ENCODE measurements at regions not wholly inside any gene's neighbourhood (a gene's known extent, or its start where the extent isn't known, plus 50 kb on each side); places are given as distances from the start of the nearest gene placed in this dataset.

- Histone ChIP-seq H3K27ac (no peak overlapping the region), H3K27me3 (no peaks in the 10 kb centered on the region), H3K4me3 (no peak overlapping the region), H3K9me3 (no peaks in the 10 kb centered on the region), H3K4me1 (peaks cover 0 to 14% (median 5%) of the 10 kb centered on the region in 4 donors), H3K36me3 (no peaks in the 10 kb centered on the region)
- TF ChIP-seq POLR2AphosphoS5 (IDR thresholded peaks at IDR 0.05) (no peak), CTCF (IDR thresholded peaks at IDR 0.05) (no peak), EP300 (IDR thresholded peaks at IDR 0.05; ENCODE audit: low read depth) (no peak), POLR2A (IDR thresholded peaks at IDR 0.05) (no peak)
- in situ Hi-C loops (cut with MboI; ENCODE audit: low pct_ligation_motif_present in 1 of 4, low pct_unique_long_range_greater_than_20kb in 1 of 4, low sequenced_read_pairs in 3 of 4) (loop anchor here in 3 of 4 donors (10.0 kb wide), 2 partner anchors 146 to 156 kb away; no protein-coding TSS in a partner anchor), intact Hi-C loops (cut with DNase I; ENCODE audit: low total_unique reads) (loop anchor here (5.0 kb wide), 1 partner anchor 148 kb away; no protein-coding TSS in a partner anchor)
- whole genome bisulfite sequencing, 2 donors (ENCODE audit: low coverage in 1 of 2): 67 to 100% methylated on average over 3 to 6 of the region's 6 CpGs
- no peak for DNase-seq
These were observed 72.3 kb upstream of the BOC start for GRCh38 chr3:113138839-113139743.

- TF ChIP-seq EP300 (IDR thresholded peaks at IDR 0.05; ENCODE audit: low read depth) (no peak), POLR2AphosphoS5 (IDR thresholded peaks at IDR 0.05) (no peak), CTCF (IDR thresholded peaks at IDR 0.05) (no peak)
- no peak for DNase-seq
- H3K27ac ChIP-seq: no peak overlapping the region
- no peaks in the 10 kb centered on the region for H3K9me3 ChIP-seq
- H3K27me3 ChIP-seq: no peaks in the 10 kb centered on the region
- 75 to 83% methylated on average over 1 to 2 of the region's 2 CpGs for WGBS, 2 donors (ENCODE audit: low coverage in 1 of 2)
- H3K4me3 ChIP-seq: no peak overlapping the region
- intact Hi-C loops (cut with DNase I; ENCODE audit: low total_unique reads): no loop called here
- H3K4me1 ChIP-seq: peaks cover 0 to 9% (median 5%) of the 10 kb centered on the region in 4 donors
- in situ Hi-C loops (cut with MboI; ENCODE audit: low pct_ligation_motif_present in 1 of 4, low pct_unique_long_range_greater_than_20kb in 1 of 4, low sequenced_read_pairs in 3 of 4): no loop called here
- no peaks in the 10 kb centered on the region for H3K36me3 ChIP-seq
These were observed 70.5 kb upstream of the BOC start for GRCh38 chr3:113140876-113141275.

- no peak overlapping the region for H3K4me3 ChIP-seq
- DNase-seq: no peak
- no peaks in the 10 kb centered on the region for H3K27me3 ChIP-seq
- intact Hi-C loops (cut with DNase I; ENCODE audit: low total_unique reads) (no loop called here), in situ Hi-C loops (cut with MboI; ENCODE audit: low pct_ligation_motif_present in 1 of 4, low pct_unique_long_range_greater_than_20kb in 1 of 4, low sequenced_read_pairs in 3 of 4) (no loop called here)
- TF ChIP-seq CTCF (IDR thresholded peaks at IDR 0.05): no peak
- TF ChIP-seq POLR2AphosphoS5 (IDR thresholded peaks at IDR 0.05): no peak
- TF ChIP-seq POLR2A (IDR thresholded peaks at IDR 0.05): no peak
- TF ChIP-seq EP300 (IDR thresholded peaks at IDR 0.05; ENCODE audit: low read depth): no peak
- WGBS, 2 donors (ENCODE audit: low coverage in 1 of 2): 61% methylated on average over 2 of the region's 2 CpGs; no CpG with 5 or more reads in 1 of the 2 donors
- H3K9me3 ChIP-seq: no peaks in the 10 kb centered on the region
- no peak overlapping the region for H3K27ac ChIP-seq
- peaks cover 0 to 8% (median 5%) of the 10 kb centered on the region in 4 donors for H3K4me1 ChIP-seq
- H3K36me3 ChIP-seq: no peaks in the 10 kb centered on the region
These were observed 69.8 kb upstream of the BOC start for GRCh38 chr3:113141543-113141942.

GRCh38 chr3:113142476-113142875 lies 68.9 kb upstream of the BOC start:
- H3K4me3 ChIP-seq: no peak overlapping the region
- H3K9me3 ChIP-seq: no peaks in the 10 kb centered on the region
- peaks cover 0 to 11% (median 7%) of the 10 kb centered on the region in 4 donors for H3K4me1 ChIP-seq
- no peak overlapping the region for H3K27ac ChIP-seq
- TF ChIP-seq POLR2AphosphoS5 (IDR thresholded peaks at IDR 0.05): no peak
- TF ChIP-seq CTCF (IDR thresholded peaks at IDR 0.05): no peak
- TF ChIP-seq EP300 (IDR thresholded peaks at IDR 0.05; ENCODE audit: low read depth): no peak
- TF ChIP-seq POLR2A (IDR thresholded peaks at IDR 0.05): no peak
- no peaks in the 10 kb centered on the region for H3K36me3 ChIP-seq
- in situ Hi-C loops (cut with MboI; ENCODE audit: low pct_ligation_motif_present in 1 of 4, low pct_unique_long_range_greater_than_20kb in 1 of 4, low sequenced_read_pairs in 3 of 4): no loop called here
- no peak for DNase-seq
- intact Hi-C loops (cut with DNase I; ENCODE audit: low total_unique reads): no loop called here
- H3K27me3 ChIP-seq: no peaks in the 10 kb centered on the region

Data from transverse colon (tissue), 4 donors.